ENCODE measurements at regions not wholly inside any gene's neighbourhood (a gene's known extent, or its start where the extent isn't known, plus 50 kb on each side); places are given as distances from the start of the nearest gene placed in this dataset.
"Not testable (repeated sequence)": the region's sequence is repeated elsewhere in the genome, so short reads cannot be mapped to it uniquely, and the experiment has no call there.

DNA sequence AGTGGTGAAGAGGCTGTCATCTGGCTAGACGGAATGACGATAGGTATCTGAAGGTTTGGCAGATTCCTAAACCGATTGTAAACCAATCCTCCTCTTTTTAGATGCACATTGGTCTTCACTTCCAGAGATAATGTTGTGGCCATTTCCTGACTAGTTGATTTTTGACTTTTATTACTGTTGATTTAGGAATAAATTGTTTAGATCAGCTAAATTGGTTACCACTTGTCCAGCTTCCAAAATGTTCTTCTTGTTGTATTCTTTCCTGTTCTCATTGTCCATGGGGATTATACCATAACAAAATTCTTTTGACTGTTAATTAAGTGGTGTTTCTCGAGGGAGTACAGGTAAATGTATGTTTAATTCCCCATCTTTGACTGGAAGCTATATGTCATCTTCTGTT is 119.7 kb downstream of the MACROH2A1 start:
- DNase-seq (ENCODE audit: low read depth in 4 of 4, low spot score in 2 of 4) = no peak

DNA sequence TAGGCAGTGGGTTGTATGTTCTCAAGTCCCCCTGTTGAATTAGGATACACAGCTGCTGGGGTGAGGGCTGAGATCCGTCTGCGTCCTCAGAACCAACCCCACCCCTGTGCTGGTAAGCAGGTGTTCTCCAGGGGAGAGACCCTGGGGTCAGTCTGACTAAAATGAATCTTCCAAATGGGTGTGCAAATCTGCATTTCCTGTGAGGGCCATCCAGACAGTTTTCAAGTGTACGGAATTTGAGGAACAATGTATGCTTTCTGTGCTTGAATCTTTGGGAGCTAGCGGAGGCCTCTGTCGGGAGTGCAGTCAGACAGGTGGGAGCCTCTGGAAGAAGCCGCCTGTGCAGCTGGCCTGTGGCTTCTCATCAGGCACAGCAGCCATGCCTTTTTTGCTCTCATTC is 122.9 kb downstream of the MACROH2A1 start:
- no peak for DNase-seq (ENCODE audit: low read depth in 4 of 4, low spot score in 2 of 4)

DNA sequence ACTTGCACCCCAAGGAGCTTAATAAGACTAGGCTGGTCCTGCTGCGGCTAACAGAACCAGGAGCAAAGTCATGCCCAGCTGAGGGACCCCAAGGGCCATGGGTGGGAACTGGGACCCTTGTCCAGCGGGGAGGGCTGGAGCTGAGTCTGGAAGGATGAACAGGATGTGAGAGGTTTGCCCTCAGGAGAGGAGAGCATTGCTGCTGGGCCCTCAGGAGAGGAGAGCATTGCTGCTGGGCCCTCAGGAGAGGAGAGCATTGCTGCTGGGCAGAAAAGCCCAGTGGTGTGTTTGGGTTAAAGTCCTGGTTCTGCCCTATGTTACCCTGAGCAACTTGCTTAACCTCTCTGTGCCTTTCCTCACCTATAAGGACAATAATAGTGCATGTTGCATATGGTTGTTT is 125.8 kb downstream of the MACROH2A1 start:
- DNase-seq (ENCODE audit: low read depth in 4 of 4, low spot score in 2 of 4) = no peak

DNA sequence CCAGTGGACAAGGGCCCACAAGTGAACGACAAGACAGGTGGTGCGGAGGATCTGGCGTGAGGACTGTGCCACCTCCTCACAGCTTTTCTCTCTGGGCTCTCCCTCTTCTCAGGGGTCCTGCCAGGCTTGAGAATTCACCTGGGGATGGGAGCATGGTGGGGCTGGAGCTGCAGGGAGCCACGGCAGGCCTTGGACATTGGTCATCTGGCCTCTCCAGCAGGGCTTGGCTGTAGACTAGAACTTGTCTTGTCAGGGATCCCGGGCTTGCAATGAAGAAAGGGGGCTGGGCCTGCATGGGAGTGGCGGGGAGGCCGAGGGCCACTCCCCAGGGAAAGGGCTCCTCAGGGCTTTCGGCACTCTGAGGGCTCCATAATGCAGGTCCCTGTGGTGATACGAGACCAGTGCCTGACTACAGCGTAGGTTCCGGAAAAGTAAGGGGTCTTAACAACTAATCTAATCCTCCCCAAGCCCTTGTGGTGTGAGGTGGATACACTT is 126.7 kb downstream of the MACROH2A1 start:
- no peak for DNase-seq (ENCODE audit: low read depth in 4 of 4, low spot score in 2 of 4)

DNA sequence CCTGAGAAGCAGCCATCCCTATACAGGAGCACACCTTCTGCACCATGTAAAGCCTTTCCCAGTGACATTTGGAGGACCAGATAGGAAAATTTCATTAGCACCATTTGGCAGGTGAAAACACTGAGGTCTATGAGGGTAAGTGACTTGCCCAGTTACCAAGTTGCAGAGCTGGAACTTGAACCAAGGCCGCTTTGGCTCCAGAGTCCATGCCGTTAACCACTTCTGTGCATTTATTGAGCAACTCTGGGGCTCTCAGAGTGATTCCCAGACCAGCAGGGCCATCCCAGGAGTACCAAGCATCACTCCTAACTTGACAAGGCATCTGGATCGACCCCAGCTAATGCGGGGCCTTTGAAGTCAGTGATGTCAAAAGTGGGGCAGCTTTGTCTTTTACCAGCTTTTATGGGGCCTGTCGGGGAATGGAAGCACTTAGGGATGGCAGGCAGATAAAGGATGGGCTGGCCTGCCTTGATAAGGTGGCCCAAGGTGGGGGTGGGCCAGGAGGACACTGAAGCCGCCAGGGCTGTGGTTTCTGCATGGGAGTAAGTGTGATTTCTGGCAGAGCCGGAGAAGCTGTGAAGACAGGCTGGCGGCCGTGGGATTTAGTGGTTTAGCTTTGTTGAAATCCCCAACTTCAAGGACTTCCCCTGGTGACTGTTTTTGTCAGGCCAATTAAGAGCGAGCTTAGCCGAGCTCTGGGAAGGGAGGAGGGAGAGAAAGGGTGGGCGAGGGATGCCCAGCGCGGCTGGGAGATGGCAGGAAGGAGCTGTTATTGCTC is 127.3 kb downstream of the MACROH2A1 start:
- peak in 1 of 4 donors; percentile 41 for DNase-seq (ENCODE audit: low read depth in 4 of 4, low spot score in 2 of 4)

DNA sequence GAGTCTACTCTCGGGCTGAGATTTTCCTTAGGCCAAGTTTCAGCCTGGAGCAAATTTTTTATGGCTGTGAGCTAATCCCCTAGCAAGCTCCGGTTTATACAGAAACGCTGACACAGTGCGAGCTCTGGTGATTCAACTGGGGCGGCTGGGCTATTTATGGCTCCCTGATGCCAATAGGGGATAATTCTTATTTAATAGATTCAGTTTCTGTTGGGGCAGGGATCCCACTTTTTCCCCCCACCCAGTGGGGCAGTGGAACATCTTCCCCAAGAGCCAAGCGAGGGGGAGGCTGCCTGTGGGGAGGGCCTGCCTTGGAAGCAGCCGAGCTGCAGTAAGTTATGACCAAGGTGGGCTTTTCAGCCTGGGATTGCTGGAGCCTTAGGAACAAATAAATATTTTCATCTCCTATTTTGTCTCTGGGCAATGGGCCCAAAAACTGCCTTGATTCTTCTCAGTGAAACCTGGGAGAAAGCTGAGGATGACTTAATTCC is 129.1 kb downstream of the MACROH2A1 start:
- no peak for DNase-seq (ENCODE audit: low read depth in 4 of 4, low spot score in 2 of 4)

DNA sequence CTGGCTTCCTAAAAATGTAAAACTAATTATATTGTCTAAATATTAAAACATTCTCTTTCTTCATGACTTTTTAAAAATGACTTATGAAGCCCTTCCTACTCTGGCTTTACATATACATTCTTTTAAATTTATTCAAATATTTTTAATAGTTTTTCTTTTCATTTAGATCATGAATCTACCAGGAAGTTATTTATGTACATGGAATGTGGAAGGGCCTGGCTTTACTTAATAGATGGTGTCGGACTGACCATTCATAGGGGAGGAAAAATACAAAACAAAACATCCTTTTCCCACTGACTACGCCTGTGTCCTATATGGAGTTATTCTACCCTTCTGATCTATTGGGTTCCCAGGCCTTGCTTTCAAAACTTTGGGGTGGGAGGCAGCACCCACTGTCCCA is 129.8 kb downstream of the MACROH2A1 start:
- DNase-seq (ENCODE audit: low read depth in 4 of 4, low spot score in 2 of 4) = no peak

DNA sequence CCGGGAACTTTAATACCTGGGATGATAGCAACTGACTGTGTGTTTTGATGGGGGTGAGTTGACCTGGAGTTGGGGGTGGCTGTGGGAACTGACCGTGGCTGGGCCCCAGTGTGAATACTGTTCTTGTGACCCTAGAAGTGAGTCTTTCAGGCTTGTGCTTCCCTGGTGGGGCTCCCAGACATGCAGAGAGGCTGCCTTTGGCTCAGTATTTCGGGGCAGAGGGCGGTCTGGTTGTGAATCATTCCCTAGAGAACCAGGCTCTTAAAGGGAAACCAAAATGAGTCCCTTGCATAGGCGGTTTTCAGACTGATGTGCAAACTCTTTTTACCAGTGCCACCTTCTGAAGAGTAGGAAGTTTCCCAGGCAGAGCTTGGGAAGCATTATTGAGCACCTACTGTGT is 132.1 kb downstream of the MACROH2A1 start:
- DNase-seq (ENCODE audit: low read depth in 4 of 4, low spot score in 2 of 4) = no peak

DNA sequence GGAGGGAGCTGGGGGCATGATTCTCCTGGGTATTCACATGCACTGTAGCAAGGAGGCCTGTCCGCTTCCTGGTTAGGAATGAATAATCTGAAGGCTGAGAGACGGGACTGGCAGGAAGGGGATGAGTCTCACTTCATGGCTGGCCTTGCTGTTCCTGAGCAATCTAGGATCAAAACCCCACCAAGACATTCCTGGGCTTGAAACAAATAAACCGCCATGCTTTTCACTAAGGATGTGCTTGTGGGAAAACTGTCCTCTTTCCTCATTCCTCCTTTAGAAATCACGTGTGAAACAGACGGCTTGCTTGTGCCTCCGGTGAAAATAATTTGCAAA is 132.8 kb downstream of the MACROH2A1 start:
- DNase-seq (ENCODE audit: low read depth in 4 of 4, low spot score in 2 of 4) = no peak

DNA sequence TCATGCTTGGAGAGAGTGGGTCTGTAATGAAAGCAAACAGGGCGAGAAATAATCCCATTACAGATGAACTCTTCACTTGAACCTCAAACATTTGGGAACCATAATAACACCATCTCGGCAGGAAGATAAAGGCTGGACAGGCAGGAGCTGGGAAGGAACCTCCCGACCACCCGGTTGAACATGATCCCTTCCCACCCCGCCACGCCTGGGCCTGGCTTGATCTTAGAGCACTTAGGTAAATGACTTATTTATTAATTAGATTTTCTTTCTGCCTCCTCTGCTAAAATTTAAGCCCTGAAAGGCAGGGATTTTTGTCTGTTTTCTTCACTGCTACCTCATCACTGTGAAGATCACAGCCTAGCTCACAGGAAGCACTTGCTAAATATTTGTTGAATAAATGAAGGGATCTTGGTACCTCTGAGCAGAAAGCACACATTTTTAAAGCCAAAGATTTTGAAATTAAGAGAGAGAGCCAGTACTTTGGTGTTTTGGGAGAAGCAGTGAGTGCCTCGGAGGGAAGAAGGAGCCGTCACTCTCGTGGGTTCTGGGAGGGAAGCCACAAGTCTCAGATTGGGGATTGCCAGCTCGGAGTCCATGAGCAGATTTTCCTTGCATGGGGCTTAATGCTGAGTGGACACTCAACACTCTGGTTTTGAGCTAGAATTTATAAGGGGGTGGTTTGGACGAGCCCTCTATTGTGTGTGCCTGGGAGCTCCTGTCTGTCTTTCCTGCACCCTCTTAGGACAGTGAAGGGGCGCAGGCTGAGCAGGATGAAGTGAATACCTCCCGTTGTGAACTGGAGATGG is 133.3 kb downstream of the MACROH2A1 start:
- DNase-seq (ENCODE audit: low read depth in 4 of 4, low spot score in 2 of 4) = no peak

DNA sequence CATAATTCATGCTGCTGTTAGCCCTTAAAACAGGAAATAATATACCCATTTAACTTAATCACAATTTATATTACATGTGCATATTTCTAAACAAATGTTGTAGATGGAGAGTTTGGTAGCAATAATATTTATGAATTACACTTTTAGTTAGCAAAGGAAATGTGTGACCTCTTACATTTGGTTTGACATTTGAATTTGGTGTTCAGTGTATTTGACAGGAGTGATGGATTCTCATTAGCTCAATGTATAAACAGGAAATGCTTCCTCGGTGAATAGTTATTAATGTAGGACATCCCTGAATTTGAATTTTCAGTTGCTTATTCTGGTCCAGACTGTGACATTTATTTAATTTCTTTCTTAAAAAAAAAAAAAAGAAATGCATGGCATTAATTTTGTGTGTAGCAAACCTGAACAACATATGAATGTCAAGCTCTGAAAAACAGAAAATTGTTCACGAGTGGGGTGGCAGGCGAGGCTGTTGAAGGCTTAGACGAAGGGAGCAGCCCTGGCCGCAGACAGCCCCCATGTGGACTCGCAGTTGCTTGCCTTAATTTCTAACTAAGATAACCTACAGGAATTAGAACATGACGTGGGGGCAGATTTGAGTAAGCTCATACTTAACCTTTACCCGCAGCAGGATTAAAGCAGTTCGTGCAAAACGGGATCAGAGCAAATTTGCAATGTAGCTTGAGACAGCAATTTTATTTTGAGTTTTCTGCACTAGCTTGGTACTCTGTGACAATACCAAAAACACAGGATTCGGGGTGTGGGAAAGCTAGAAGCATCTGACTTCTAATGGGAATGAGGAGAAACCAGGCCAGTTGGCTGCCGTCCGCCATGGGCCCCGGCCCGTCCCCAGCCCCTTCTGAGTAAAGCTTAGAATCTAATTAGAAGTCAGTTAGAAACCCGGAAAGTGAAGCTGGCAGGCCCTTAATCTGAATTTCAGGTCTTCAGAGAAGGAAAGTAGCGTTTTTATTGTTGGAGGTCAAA is 134.3 kb downstream of the MACROH2A1 start:
- no peak for DNase-seq (ENCODE audit: low read depth in 4 of 4, low spot score in 2 of 4)

DNA sequence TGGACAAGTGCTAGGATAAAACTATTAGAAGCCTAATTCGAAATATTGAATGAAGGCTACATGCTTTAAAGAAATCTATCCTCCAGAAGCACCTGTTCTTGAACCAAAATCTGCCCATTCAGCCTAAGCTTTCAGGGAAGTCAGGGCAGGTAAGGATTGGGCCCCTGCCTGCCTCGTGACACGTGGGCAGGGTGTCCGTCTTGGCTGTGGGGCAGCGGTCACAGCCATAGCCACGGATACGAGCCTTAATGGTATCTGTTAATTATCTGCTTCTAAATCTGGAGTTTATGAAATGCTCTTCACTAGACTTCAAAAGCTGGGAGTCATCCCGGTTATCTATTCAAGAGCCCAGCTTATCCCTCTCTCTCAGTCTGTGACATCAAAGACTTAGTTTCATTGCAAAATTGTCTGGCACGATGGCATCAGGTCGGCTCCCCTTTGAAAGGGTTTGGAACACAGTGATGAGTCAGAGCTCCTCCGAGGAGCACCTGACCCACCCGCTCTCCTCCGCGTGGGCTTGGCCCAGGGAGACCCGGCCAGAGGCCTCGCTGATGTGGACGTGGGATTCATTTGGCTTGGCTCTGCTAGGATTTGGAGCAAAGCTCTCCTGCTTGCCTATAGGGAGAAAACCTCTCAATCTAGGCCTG is 135.9 kb downstream of the MACROH2A1 start:
- DNase-seq (ENCODE audit: low read depth in 4 of 4, low spot score in 2 of 4) = no peak

DNA sequence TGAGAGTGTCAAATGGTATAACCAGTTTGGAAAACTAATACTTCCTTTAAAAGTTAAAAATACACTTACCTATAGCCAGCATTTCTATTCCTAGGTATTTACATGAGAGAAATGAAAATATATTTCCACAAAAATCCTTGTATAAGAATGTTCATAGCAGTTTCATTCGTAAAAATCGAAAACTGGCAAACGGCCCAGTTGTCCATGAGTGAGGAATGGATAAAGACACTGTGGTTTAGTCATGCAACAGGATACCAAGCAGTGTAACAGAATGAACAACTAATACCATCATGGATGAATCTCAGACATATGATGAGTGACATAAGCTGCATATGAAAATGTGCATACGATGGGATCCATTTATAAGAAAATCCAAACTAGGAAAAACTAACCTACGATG is 136.7 kb downstream of the MACROH2A1 start:
- DNase-seq (ENCODE audit: low read depth in 4 of 4, low spot score in 2 of 4) = no peak

DNA sequence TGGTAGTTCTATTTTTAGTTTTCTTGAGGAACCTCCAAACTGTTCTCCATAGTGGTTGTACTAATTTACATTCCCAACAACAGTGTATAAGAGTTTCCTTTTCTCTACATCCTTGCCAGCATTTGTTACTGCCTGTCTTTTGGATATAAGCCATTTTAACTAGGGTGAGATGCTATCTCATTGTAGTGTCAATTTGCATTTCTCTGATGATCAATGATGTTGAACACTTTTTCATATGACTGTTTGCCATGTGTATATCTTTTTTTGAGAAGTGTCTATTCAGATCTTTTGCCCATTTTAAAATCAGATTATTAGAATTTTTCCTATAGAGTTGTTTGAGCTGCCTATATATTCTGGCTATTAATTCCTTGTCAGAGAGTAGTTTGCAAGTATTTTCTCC is 138.9 kb downstream of the MACROH2A1 start:
- DNase-seq (ENCODE audit: low read depth in 4 of 4, low spot score in 2 of 4) = not testable (repeated sequence)

DNA sequence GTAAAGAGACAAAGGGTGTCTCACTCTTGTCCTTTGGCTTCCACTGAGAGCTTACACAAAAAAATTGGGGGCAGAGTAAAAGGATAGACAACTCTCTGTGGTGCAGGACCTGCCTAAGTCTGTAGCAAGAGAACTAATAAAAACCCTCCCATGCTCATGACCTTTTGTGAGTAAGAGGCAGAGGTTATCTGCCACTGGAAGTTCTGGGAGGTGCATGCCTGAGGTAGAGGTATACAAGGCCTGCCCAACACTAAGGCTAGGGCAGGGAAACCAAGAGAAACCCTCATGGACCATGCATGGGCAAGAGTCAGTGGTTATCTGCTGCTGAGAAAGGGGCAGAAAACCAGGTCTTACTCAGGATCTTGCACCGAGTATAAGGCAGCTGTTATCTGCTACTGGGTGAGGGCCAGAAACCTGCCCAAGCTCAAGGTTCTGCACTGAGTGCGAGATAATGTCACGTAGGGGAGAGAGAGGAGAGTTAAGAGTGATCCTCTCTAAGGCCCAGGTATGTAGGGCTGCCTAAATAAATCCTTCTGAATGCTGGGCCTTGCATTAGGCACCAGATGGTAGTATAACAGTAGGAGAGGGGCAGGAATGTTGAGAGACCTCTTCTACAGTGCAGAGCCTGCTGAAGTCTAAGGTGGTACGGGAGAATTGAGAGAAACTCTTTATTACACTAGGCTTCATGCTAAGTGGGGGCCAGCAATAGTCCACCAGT is 143.4 kb downstream of the MACROH2A1 start:
- DNase-seq (ENCODE audit: low read depth in 4 of 4, low spot score in 2 of 4) = no peak

DNA sequence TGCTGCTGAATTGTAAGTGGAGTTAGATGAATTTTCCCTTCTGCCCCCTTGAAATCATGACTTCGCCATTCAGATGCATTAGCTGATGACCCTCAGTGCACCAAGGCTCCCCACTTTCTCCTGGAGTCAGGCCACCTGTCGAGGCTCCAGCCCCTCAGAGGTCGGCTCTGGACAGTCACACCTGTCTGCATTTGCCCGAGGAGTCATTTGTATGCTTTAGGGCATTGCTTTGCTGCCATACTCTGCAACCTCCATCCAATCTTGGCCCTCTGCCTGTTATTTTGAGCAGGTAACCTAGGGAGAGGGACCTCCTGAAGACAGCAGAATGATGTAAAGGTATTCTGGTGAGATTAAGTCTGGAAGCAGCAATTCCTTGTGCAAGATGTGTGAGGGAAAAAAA is 144.8 kb downstream of the MACROH2A1 start:
- no peak for DNase-seq (ENCODE audit: low read depth in 4 of 4, low spot score in 2 of 4)

DNA sequence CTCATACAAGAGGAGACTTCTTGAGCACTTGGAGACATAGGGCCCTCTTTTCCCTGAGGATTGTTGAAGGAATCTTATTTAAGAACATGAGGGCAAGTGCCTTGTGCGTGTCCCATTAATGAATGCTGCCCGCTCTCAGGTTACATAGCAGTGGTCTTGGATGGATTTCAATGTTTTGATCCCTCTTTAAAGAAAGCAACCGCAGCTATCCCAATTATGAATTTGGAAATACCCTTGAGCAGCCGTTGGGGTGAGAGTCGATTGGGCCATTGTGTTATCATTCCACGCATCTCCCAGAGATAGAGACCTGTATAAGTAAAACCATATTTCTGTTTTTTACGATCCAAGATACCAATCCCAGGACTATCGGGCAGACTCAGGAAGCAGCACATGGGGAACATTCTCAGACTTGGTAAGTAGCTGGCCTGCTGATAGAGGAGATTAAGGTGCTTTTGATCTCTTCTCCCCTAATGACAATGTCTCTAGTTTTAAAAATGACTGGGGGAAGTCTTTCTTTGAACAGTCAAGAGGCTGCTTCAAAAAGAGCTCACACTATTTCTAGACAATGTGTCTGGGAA is 145.3 kb downstream of the MACROH2A1 start:
- DNase-seq (ENCODE audit: low read depth in 4 of 4, low spot score in 2 of 4) = no peak

DNA sequence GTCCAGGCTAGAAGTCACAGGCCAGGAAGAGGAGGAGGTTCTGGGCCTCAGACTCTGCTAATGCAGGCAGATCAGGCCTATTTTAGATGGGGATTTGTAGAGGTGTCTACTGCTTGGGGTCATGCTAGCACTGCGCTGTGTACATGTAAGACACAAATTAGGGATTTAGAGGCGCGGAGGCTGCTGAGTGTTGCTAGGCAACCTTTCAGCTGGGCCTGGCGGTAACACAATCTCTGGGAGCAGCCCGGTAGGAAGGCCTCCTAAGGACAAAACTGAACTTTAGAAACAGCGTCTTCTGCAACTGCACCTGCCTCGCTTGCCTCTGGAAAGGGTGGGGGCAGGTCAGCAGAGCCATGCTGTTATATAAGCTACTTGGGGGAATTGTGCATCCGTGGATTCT is 147.9 kb downstream of the MACROH2A1 start:
- DNase-seq (ENCODE audit: low read depth in 4 of 4, low spot score in 2 of 4) = no peak

DNA sequence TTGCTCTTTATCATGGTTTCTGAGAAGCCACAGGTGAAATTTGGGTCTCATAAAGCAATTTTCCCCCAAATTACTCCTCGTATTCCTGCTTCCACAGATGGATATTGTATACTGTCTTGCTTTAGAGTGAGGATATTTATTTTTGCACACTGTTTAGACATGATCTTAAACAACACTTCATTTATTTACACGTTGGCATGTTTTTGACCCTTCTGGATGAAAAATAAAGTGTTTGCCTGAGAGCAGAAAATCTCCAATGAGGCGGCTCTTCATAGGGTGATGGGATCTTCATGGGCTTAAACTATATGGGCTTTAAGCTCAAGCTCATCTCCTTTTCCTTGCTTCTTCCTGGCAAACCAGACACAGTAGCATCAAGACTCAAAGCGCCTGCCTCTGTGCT is 148.4 kb downstream of the MACROH2A1 start:
- DNase-seq (ENCODE audit: low read depth in 4 of 4, low spot score in 2 of 4) = no peak

Data from left renal cortex interstitium (tissue), 4 donors.